BJ (cell line): ENCODE measurements at regions not wholly inside any gene's neighbourhood (a gene's known extent, or its start where the extent isn't known, plus 50 kb on each side); places are given as distances from the start of the nearest gene placed in this dataset.
"Not testable (repeated sequence)": the region's sequence is repeated elsewhere in the genome, so short reads cannot be mapped to it uniquely, and the experiment has no call there.

Source experiments
- CTCF ChIA-PET: fragments of 350-600 bp; formaldehyde crosslinking; extraction: SDS; loops from one replicate; lab custom pipeline; 2021; ENCODE audit warnings: antibody characterized with exemption, inconsistent platforms; lab: Yijun Ruan, JAX
- POLR2A ChIA-PET: fragments of 300-600 bp; sonication (Branson Sonifier 250); formaldehyde crosslinking; extraction: SDS; loops from one replicate; lab custom pipeline; 2021; ENCODE audit warnings: antibody characterized with exemption; lab: Charles Lee
- DNase-seq: peaks from one replicate; pipeline ENCODE4 v3.0.0-alpha.2; 2011; ENCODE audit warnings: low read depth
- H3K27me3 ChIP-seq: 2 replicates; pipeline ENCODE4 v1.6.0; 2011; ENCODE audit warnings: low read length; ENCODE audit not compliant: control insufficient read depth, insufficient read depth
- H3K36me3 ChIP-seq: 2 replicates; pipeline ENCODE4 v1.5.1; 2011; ENCODE audit warnings: low read length; ENCODE audit not compliant: control insufficient read depth, insufficient read depth
- H3K4me3 ChIP-seq: 2 replicates; pipeline ENCODE4 v1.5.1; 2011; ENCODE audit warnings: low read depth, mild to moderate bottlenecking, control low read depth, low read length
- CTCF ChIP-seq: IDR thresholded peaks from 2 replicates; pipeline ENCODE4 v1.5.1; 2011; ENCODE audit warnings: low read depth, mild to moderate bottlenecking, control low read depth, inconsistent platforms, low read length, moderate library complexity; ENCODE audit not compliant: insufficient read depth

DNA sequence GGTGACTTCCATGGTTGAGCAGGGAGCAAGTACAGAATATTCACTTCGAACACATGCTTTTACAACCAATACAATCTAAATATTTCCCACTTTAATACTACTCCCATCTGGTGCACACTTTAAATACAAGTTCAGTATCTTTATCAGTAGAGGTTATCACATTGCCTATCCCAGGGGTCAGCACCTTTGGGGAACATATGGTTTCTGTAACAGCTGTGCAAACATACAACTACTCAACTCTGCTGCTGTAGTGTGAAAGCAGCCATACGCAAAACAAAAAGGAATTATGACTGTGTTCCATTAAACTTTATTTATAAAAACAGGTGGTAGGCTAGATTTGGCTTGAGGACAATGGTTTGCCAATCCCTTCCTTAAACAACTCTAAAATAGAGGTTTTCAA lies 157.5 kb downstream of the XPNPEP1 start:
- DNase-seq, result no peak
- Histone ChIP-seq H3K27me3 (no peaks in the 10 kb centered on the region), H3K36me3 (no peaks in the 10 kb centered on the region), H3K4me3 (no peak overlapping the region)
- CTCF ChIA-PET, result interaction anchor here (1.3 kb wide), 1 partner anchor 8 kb away, joined by 4 read pairs; no protein-coding TSS in a partner anchor
- no peak for TF ChIP-seq CTCF
- POLR2A ChIA-PET, result no interaction called here

DNA sequence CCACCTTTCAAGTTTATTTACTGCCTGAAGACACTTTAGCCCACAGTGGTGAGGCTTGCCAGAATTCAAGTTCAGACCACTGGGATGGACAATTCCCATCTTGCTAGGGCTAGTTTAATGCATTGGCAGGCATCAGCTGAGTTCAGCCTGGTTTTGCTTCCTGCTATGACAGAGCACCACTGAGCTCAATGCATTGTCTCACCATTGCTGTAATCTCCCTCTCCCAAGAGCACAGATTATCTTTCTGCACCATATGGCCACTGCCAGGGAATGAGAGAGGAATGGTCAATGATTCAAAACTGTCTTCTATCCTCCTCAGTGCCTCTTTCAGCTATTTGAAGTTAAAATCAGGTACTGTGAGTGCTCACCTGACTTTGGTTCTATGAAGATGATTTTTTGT lies 160.8 kb downstream of the XPNPEP1 start:
- CTCF ChIA-PET, result interaction anchor here (1.6 kb wide), 1 partner anchor 12 kb away, joined by 10 read pairs; no protein-coding TSS in a partner anchor
- H3K36me3 ChIP-seq, result no peaks in the 10 kb centered on the region

GRCh38 chr10:109757670-109758069 lies 165.6 kb downstream of the XPNPEP1 start:
- CTCF ChIA-PET, result interaction anchor here (0.8 to 1.2 kb wide), 3 partner anchors 13 to 911 kb away, joined by 3 to 4 read pairs (median 3); no protein-coding TSS in a partner anchor
- POLR2A ChIA-PET, H3K27me3 ChIP-seq, H3K4me3 ChIP-seq, DNase-seq, H3K36me3 ChIP-seq: not testable (repeated sequence)

More for the DNA sequence above, 160.8 kb downstream of the XPNPEP1 start:
- no peak for TF ChIP-seq CTCF
- H3K27me3 ChIP-seq, result no peaks in the 10 kb centered on the region
- no peak for DNase-seq
- POLR2A ChIA-PET, result no interaction called here
- H3K4me3 ChIP-seq, result no peak overlapping the region

- POLR2A ChIA-PET, result no interaction called here
- Histone ChIP-seq H3K4me3 (no peak overlapping the region), H3K27me3 (no peaks in the 10 kb centered on the region), H3K36me3 (no peaks in the 10 kb centered on the region)
- no peak for TF ChIP-seq CTCF
- CTCF ChIA-PET, result no interaction called here
- no peak for DNase-seq
These were observed 176.4 kb downstream of the XPNPEP1 start for GRCh38 chr10:109746861-109747260.

DNA sequence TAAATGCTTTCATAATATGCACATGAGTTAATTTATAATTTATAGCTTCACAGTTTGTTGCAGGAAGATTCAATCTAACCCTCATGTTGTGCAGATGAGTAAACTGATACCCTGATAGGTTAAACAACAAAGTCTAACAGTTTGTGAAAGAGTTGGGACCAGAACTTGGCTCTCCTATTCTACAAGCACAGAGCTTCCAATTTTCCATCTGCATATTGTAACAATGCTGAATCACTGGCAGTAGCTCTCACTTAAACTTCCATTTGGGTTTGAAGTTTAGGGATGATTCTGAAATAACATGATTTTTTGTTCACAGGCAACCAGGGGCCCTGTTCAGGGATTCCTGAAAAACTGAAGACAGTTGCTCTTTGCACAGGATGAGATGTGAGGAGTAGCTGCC lies 179.3 kb downstream of the XPNPEP1 start:
- CTCF ChIA-PET, result no interaction called here
- DNase-seq, result no peak

More for the DNA sequence above, 179.3 kb downstream of the XPNPEP1 start:
- no peaks in the 10 kb centered on the region for H3K27me3 ChIP-seq
- POLR2A ChIA-PET, result no interaction called here
- no peak for TF ChIP-seq CTCF
- H3K36me3 ChIP-seq, result no peaks in the 10 kb centered on the region
- H3K4me3 ChIP-seq, result no peak overlapping the region
